Left lung (tissue), 4 donors: ENCODE measurements at regions not wholly inside any gene's neighbourhood (a gene's known extent, or its start where the extent isn't known, plus 50 kb on each side); places are given as distances from the start of the nearest gene placed in this dataset.

Experiments
- ATAC-seq: fragments of 200-7000 bp; cut with Tn5 transposase; one replicate; pipeline ENCODE4 v1.9.1; 2020; ENCODE audit warnings: moderate library complexity
- DNase-seq, 4 donors: peaks; one replicate each; pipeline ENCODE4 v3.0.0-alpha.2; 2013 to 2020
- H3K27ac ChIP-seq, 2 donors: fragments of 200-600 bp; sonication (generic) in 1 of 2; one replicate each; pipeline versions ENCODE4 v1.5.0 to v1.8.0; 2020 to 2021
- H3K27me3 ChIP-seq, 2 donors: fragments of 200-600 bp; sonication (generic) in 1 of 2; one replicate each; pipeline versions ENCODE4 v1.5.0 to v1.8.0; 2020 to 2021
- H3K36me3 ChIP-seq, 2 donors: fragments of 200-600 bp; sonication (generic) in 1 of 2; one replicate each; pipeline versions ENCODE4 v1.5.0 to v1.8.0; 2020 to 2021
- H3K4me1 ChIP-seq, 2 donors: fragments of 200-600 bp; one replicate each; pipeline ENCODE4 v1.8.0; 2021
- H3K4me3 ChIP-seq, 2 donors: fragments of 200-600 bp; sonication (generic) in 1 of 2; one replicate each; pipeline versions ENCODE4 v1.5.0 to v1.8.0; 2020 to 2021; ENCODE audit warnings: mild to moderate bottlenecking in 1 of 2
- H3K9me3 ChIP-seq, 2 donors: fragments of 200-600 bp; sonication (generic) in 1 of 2; one replicate each; pipeline versions ENCODE4 v1.5.0 to v1.8.0; 2020 to 2021
- CTCF ChIP-seq, 2 donors: fragments of 200-600 bp; sonication (generic) in 1 of 2; IDR thresholded peaks; one replicate each; pipeline versions ENCODE4 v1.5.0 to v1.8.0; 2021; ENCODE audit warnings: antibody characterized with exemption in 2 of 2
- intact Hi-C, 2 donors: fragments of 100-400 bp; cut with DNase I; formaldehyde crosslinking; loops; one replicate each; pipeline versions ENCODE4 v1.11.2 to v1.14.2; 2022
- donor health status: DM: no; HTN: yes; CAD: no.
- donor health status: DM: no; HTN: no; CAD: no.

DNA sequence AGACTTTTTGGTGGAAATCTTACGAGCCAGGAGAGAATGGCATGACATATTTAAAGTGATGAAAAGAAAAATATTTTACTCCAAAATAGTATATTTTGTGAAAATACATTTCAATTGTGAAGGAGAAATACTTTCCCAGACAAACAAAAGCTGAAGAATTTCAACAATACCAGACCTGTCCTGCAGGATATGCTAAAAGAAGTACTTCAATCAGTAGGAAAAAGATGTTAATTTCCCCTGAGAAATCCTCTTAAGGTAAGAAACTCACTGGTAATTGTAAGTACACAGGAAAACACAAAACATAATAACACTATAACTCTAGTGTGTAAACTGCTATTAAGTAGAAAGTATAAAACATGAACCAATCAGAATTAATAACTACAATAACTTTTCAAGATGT, 341.8 kb upstream of the GJE1 start:
- DNase-seq = no peak
- TF ChIP-seq CTCF (IDR thresholded peaks at IDR 0.05) = no peak
- no peak overlapping the region for H3K27ac ChIP-seq
- intact Hi-C loops = no loop called here
- no peaks in the 10 kb centered on the region for H3K4me1 ChIP-seq
- H3K36me3 ChIP-seq = no peaks in the 10 kb centered on the region
- H3K9me3 ChIP-seq = peaks cover 0 to 1% of the 10 kb centered on the region in 2 donors
- no peak overlapping the region for H3K4me3 ChIP-seq
- no peaks in the 10 kb centered on the region for H3K27me3 ChIP-seq
- ATAC-seq = no peak

GRCh38 chr6:141788096-141788495, 344.6 kb upstream of the GJE1 start:
- Histone ChIP-seq H3K9me3 (peaks cover 0 to 5% of the 10 kb centered on the region in 2 donors), H3K4me1 (no peaks in the 10 kb centered on the region), H3K27me3 (no peaks in the 10 kb centered on the region), H3K4me3 (no peak overlapping the region), H3K27ac (no peak overlapping the region), H3K36me3 (no peaks in the 10 kb centered on the region)
- TF ChIP-seq CTCF (IDR thresholded peaks at IDR 0.05) = no peak
- ATAC-seq = no peak
- DNase-seq = no peak
- intact Hi-C loops = no loop called here

DNA sequence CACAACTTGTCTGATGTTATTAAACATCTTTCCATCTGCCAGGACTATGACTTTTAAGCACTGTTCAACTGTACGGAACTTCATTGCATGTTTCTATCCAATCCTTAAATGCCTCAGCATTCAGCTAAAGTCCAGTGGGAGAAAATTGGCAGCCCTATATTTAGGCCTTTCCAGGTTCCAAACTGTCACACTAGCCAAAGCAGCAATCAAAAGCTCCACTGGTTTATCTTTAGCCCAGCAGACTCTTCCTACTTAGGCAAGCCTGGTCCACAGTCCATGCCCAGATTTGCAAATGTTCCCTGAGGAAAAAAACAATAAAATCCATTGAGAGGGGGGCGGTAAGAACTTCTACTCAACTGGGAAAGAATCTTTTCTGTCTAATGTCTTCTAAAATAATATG, 349.1 kb upstream of the GJE1 start:
- Histone ChIP-seq H3K9me3 (peaks cover 0 to 3% of the 10 kb centered on the region in 2 donors), H3K36me3 (no peaks in the 10 kb centered on the region), H3K4me1 (no peaks in the 10 kb centered on the region), H3K27me3 (no peaks in the 10 kb centered on the region), H3K4me3 (no peak overlapping the region), H3K27ac (no peak overlapping the region)
- intact Hi-C loops = no loop called here
- no peak for TF ChIP-seq CTCF (IDR thresholded peaks at IDR 0.05)
- no peak for DNase-seq
- no peak for ATAC-seq

GRCh38 chr6:141780296-141780695, 352.4 kb upstream of the GJE1 start:
- no peak overlapping the region for H3K27ac ChIP-seq
- ATAC-seq (no peak), DNase-seq (no peak)
- no peaks in the 10 kb centered on the region for H3K4me1 ChIP-seq
- no peak overlapping the region for H3K4me3 ChIP-seq
- intact Hi-C loops = no loop called here
- peaks cover 0 to 3% of the 10 kb centered on the region in 2 donors for H3K9me3 ChIP-seq
- H3K36me3 ChIP-seq = no peaks in the 10 kb centered on the region
- H3K27me3 ChIP-seq = no peaks in the 10 kb centered on the region
- TF ChIP-seq CTCF (IDR thresholded peaks at IDR 0.05) = no peak

- TF ChIP-seq CTCF (IDR thresholded peaks at IDR 0.05) = no peak
Observed at GRCh38 chr6:141764388-141764787, 368.3 kb upstream of the GJE1 start.

More at GRCh38 chr6:141764388-141764787, 368.3 kb upstream of the GJE1 start:
- no peaks in the 10 kb centered on the region for H3K9me3 ChIP-seq
- no peak overlapping the region for H3K4me3 ChIP-seq
- DNase-seq (no peak), ATAC-seq (no peak)
- no peak overlapping the region for H3K27ac ChIP-seq
- no peaks in the 10 kb centered on the region for H3K36me3 ChIP-seq
- H3K4me1 ChIP-seq = no peaks in the 10 kb centered on the region
- intact Hi-C loops = no loop called here
- H3K27me3 ChIP-seq = no peaks in the 10 kb centered on the region
